HG03575 (cell line): ENCODE measurements at regions not wholly inside any gene's neighbourhood (a gene's known extent, or its start where the extent isn't known, plus 50 kb on each side); places are given as distances from the start of the nearest gene placed in this dataset.

ENCODE experiments used
- ATAC-seq: cut with Tn5 transposase; IDR thresholded peaks from one replicate; pipeline ENCODE4 v1.9.1; 2021; ENCODE audit not compliant: unreplicated experiment, insufficient number of reproducible peaks, low FRiP score; ENCODE audit errors: extremely low read depth

GRCh38 chrX:7261672-7262332, 113.8 kb upstream of the PUDP start:
- peak; percentile 93 for ATAC-seq

- ATAC-seq: no peak
Measured at GRCh38 chrX:7254144-7254543, 106.2 kb upstream of the PUDP start.

GRCh38 chrX:7253565-7253964, 105.6 kb upstream of the PUDP start:
- no peak for ATAC-seq

GRCh38 chrX:7252013-7252610, 104.2 kb upstream of the PUDP start:
- ATAC-seq: no peak

DNA sequence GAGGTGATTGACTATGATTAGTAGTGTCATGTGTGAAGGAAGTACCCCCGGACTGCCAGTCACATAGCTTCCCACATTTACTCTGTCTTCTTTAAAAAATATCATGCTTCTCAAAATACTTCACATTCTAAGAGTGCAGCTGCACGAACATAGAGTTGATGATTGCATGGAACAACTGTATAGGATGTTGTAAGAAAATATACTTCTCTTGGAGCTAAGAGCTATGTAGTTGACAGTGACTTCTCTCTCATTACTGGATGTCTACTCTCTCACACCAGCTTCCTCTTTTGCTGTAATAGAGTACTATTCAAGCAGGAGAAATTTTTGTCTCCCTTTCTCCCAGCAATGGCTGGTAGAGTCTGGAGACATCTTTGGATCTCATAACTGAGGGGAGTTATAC, 99.4 kb upstream of the PUDP start:
- ATAC-seq: no peak

DNA sequence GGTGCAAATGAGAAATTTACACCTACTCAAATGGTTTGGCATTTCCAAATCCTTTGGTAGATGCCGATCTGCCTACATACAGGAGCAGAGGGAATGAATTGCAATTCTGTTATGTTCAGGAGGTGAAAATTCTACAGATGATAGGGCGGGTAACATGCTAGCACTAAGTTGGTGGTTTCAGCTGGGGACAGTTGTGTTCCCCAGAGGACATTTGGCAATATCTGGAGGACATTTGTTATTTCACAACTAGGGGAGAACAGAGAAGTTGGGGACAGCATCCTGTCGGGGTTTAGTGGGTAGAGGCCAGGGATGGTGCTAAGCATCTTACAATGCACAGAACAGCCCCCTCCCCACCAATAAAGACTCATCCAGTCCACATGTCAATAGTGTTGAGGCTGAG, 96.5 kb upstream of the PUDP start:
- ATAC-seq: no peak

GRCh38 chrX:7242613-7243012, 94.7 kb upstream of the PUDP start:
- peak; percentile 96 for ATAC-seq

GRCh38 chrX:7240929-7241328, 93.0 kb upstream of the PUDP start:
- ATAC-seq: no peak

DNA sequence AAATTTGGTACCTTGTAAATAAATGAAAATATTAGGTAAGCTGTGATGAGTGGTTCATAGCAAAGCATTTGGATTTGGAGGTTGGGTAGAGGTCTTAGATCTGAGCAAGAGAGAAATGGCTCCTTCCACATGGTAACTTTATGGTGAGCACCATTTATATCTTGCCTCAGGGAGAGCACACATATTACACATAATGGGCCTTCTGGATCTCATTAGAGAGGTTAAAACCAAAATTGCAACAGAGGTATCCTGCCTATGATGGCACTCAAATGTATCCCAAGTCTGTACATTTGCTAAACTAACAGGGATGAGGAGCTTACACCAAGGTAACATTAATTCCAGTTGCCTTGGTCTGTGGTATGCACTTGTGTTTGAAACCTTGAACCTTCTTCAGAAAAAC, 87.1 kb upstream of the PUDP start:
- ATAC-seq: no peak

- ATAC-seq: no peak
Measured at GRCh38 chrX:7233580-7234406, 85.8 kb upstream of the PUDP start.

- no peak for ATAC-seq
Measured at GRCh38 chrX:7228226-7228625, 80.3 kb upstream of the PUDP start.

GRCh38 chrX:7225338-7225737, 77.4 kb upstream of the PUDP start:
- no peak for ATAC-seq

DNA sequence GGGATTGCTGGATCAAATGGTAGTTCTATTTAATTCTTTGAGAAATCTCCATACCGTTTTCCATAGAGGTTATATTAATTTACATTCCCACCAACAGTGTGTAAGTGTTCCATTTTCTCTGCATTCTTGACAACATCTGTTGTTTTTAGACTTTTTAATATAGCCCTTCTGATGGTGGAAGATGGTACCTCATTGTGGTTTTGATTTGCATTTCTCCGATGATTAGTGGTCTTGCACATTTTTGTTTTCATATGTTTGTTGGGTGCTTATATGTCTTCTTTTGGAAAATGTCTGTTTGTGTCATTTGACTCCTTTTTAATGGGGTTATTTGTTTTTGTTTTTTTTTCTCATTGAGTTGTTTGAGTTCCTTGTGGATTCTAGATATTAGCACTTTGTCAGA, 75.3 kb upstream of the PUDP start:
- no peak for ATAC-seq

GRCh38 chrX:7220121-7220520, 72.2 kb upstream of the PUDP start:
- ATAC-seq: no peak

- ATAC-seq: no peak
Measured at GRCh38 chrX:7219153-7219705, 71.3 kb upstream of the PUDP start.

DNA sequence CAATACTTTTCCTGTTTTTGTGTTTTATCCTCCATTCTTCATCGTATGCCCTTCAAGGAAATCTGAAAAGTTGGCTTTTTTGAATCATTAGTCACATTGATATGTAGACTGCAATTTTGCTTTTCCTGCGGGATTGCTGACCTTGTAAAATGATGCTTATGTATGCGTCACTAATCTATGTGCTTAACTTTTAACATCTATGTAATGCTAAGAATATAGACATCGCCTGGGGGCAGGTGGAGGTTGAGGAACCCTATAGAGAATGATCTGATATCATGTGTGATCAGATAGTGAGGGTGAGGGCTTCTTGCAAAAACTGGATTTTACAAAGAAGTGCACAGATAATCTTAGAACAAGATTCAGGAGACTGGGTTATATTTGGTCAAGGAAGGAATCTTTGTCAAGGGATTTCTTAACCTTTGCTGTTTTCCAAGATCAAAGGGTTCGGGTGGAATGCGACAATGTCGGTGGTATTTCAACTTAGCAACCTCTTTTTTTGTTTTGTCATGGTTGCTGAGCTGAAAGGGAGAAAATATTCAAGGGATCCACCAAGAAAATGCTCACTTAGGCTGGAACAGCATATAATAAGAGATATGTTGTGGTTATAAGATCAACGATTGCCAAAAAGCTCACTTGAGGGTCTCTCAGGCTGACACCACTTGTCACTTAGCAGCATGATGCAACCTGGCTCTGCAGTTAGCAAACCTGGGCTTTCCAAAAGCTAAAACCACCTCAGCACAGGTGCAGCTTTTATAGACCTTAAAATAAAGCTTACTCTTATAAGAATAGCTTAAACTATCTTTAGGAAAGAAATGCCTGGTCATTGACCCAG, 70.6 kb upstream of the PUDP start:
- no peak for ATAC-seq

DNA sequence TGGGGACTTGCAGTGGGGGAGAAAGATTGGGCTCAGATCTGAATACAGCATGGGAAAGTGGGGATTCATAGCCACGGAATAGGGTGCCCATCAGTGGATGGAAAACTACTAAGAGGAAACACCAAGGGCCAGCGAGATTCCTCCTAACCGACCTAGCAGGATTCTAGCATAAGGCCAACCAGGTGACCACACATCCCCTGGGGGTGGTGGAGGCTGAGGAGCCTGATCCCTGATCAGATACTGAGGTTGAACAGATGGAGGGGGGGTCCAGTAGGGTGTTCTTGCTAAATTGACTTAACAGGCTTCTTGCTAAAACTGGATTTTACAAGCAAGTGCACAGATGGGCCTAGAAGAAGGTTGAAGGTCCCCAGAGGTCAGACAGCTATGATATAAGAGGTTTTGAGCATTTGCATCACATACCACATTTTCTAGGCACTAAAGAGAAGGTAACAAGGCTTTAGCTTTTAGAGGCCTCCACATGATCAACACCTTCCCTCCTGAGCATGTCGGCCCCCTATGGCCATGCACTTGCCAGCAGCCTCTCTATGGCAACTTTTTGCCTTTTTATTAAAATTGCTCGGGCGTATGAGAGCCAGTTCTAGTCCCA, 69.1 kb upstream of the PUDP start:
- ATAC-seq: no peak

GRCh38 chrX:7215842-7216241, 67.9 kb upstream of the PUDP start:
- ATAC-seq: no peak

DNA sequence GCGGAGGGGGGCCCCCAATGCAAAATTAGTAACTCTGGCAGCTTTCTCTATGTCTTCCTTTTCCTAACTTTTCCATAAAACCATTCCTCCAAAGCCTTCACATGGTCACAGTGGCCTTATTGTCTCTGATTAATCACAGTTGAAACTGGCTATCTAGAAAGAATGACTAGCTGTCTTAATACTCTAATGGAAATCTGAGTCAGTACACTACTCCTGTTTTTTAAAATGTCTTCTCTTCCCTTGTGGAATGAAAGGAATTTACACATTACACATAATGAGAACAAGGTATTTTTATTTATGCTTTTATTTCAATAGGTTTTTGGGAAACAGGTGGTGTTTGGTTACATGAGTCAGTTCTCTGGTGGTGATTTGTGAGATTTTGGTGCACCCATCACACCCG, 66.3 kb upstream of the PUDP start:
- no peak for ATAC-seq
